ENCODE measurements at regions not wholly inside any gene's neighbourhood (a gene's known extent, or its start where the extent isn't known, plus 50 kb on each side); places are given as distances from the start of the nearest gene placed in this dataset.
"Not testable (repeated sequence)": the region's sequence is repeated elsewhere in the genome, so short reads cannot be mapped to it uniquely, and the experiment has no call there.

GRCh38 chr6:95660544-95660943 lies 83.2 kb downstream of the MANEA start:
- DNase-seq = no peak

GRCh38 chr6:95670011-95670463 lies 92.7 kb downstream of the MANEA start:
- DNase-seq = no peak

- no peak for DNase-seq
Measured at GRCh38 chr6:95676011-95676628, 98.8 kb downstream of the MANEA start.

GRCh38 chr6:95679981-95680380 lies 102.6 kb downstream of the MANEA start:
- no peak for DNase-seq

GRCh38 chr6:95681736-95682135 lies 104.4 kb downstream of the MANEA start:
- DNase-seq = no peak

- no peak for DNase-seq
Measured at GRCh38 chr6:95682476-95682875, 105.1 kb downstream of the MANEA start.

GRCh38 chr6:95685822-95686221 lies 108.5 kb downstream of the MANEA start:
- DNase-seq = no peak

- DNase-seq = no peak
Measured at GRCh38 chr6:95686272-95686671, 108.9 kb downstream of the MANEA start.

- no peak for DNase-seq
Measured at GRCh38 chr6:95686895-95687294, 109.6 kb downstream of the MANEA start.

GRCh38 chr6:95687839-95688238 lies 110.5 kb downstream of the MANEA start:
- DNase-seq = no peak

GRCh38 chr6:95690328-95690727 lies 113.0 kb downstream of the MANEA start:
- peak; percentile 8 for DNase-seq

- peak; percentile 0 for DNase-seq
Measured at GRCh38 chr6:95693108-95693507, 115.8 kb downstream of the MANEA start.

- no peak for DNase-seq
Measured at GRCh38 chr6:95698271-95698670, 120.9 kb downstream of the MANEA start.

GRCh38 chr6:95723638-95724037 lies 146.3 kb downstream of the MANEA start:
- no peak for DNase-seq

- DNase-seq = no peak
Measured at GRCh38 chr6:95725344-95725743, 148.0 kb downstream of the MANEA start.

- no peak for DNase-seq
Measured at GRCh38 chr6:95740157-95740556, 162.8 kb downstream of the MANEA start.

GRCh38 chr6:95741045-95741444 lies 163.7 kb downstream of the MANEA start:
- DNase-seq = no peak

GRCh38 chr6:95742767-95743289 lies 165.5 kb downstream of the MANEA start:
- DNase-seq = no peak

GRCh38 chr6:95743591-95743990 lies 166.3 kb downstream of the MANEA start:
- DNase-seq = no peak

- DNase-seq = not testable (repeated sequence)
Measured at GRCh38 chr6:95758236-95759069, 181.1 kb downstream of the MANEA start.

- no peak for DNase-seq
Measured at GRCh38 chr6:95767897-95768463, 190.6 kb downstream of the MANEA start.

- DNase-seq = no peak
Measured at GRCh38 chr6:95768539-95768938, 191.2 kb downstream of the MANEA start.

GRCh38 chr6:95777338-95777737 lies 200.0 kb downstream of the MANEA start:
- DNase-seq = no peak

GRCh38 chr6:95780037-95780436 lies 202.7 kb downstream of the MANEA start:
- DNase-seq = no peak

All from EL (cell line).